ENCODE measurements at regions not wholly inside any gene's neighbourhood (a gene's known extent, or its start where the extent isn't known, plus 50 kb on each side); places are given as distances from the start of the nearest gene placed in this dataset.
A peak's percentile ranks its signal among the peaks of the same experiment; 100 is the strongest.

DNA sequence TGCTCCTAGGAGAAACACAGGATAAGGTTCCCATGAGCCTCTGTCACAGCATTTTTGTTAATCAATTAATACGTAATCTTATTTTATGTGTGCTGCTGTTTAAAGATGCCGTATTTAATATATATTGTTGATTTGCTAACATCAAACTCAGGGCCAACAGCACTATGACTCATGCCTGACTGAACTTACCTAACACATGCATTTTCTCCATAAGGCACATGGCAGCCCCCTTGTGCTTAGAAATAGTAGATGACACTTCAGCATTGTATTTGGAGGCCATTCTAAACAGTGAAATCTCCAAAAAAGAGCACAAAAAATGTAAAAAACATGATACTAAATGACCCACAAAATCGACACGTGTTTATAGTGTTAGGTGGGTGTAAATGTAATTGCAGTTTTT, 314.8 kb downstream of the MYCN start:
- Histone ChIP-seq H3K4ac (replicated peaks; ENCODE audit: insufficient read length, low read depth, low read length) (no peak overlapping the region), H3K36me3 (ENCODE audit: control insufficient read depth in 2 of 4, insufficient read depth in 4 of 4, low read length in 3 of 4) (peaks cover 0 to 2% (median 0%) of the 10 kb centered on the region in 4 experiments; a peak in 1 of 8 replicates), H2BK20ac (ENCODE audit: low read length) (no peak overlapping the region), H2BK120ac (replicated peaks; ENCODE audit: low read depth, low read length) (no peak overlapping the region), H3K4me1 (replicated peaks in 1 of 4; ENCODE audit: control insufficient read depth in 3 of 4, insufficient read depth in 4 of 4, low read length in 3 of 4) (no peaks in the 10 kb centered on the region; a peak in 1 of 7 replicates), H2BK15ac (ENCODE audit: low read length) (no peak overlapping the region), H2AFZ (ENCODE audit: low read length) (no peak overlapping the region), H4K8ac (ENCODE audit: extremely low read depth, insufficient read depth, low read length) (no peak overlapping the region), H3K23me2 (ENCODE audit: low read depth, low read length) (no peaks in the 10 kb centered on the region; the same call in 1 of the 2 replicates), H4K5ac (ENCODE audit: insufficient read length, low read depth, low read length) (no peak overlapping the region), H3K9ac (replicated peaks in 1 of 4; ENCODE audit: extremely low read depth in 1 of 4, low read depth in 3 of 4, low read length in 3 of 4) (no peak overlapping the region), H3K4me3 (ENCODE audit: extremely low read depth in 1 of 4, insufficient read depth in 2 of 4, low read depth in 3 of 4, low read length in 4 of 4) (no peak overlapping the region), H3K56ac (replicated peaks; ENCODE audit: insufficient read length, low read depth, low read length) (no peak overlapping the region), H3K4me2 (ENCODE audit: insufficient read depth in 1 of 2, low read depth in 2 of 2, low read length in 2 of 2) (no peak overlapping the region), H3K9me3 (ENCODE audit: insufficient read depth in 2 of 2, low read depth in 1 of 2, low read length in 1 of 2) (0 out of 4 replicates have a peak, but pooled peaks cover 0 to 6% of the 10 kb centered on the region in 2 experiments), H2BK12ac (ENCODE audit: low read depth, low read length) (no peak overlapping the region), H3K27me3 (replicated peaks in 1 of 4; ENCODE audit: control insufficient read depth in 3 of 4, extremely low read depth in 1 of 4, insufficient read depth in 3 of 4, low read length in 3 of 4) (no peaks in the 10 kb centered on the region), H3K23ac (ENCODE audit: insufficient read length) (no peak overlapping the region), H3K18ac (ENCODE audit: extremely low read depth, low read length) (no peak overlapping the region), H3K79me1 (ENCODE audit: low read depth, low read length) (no peaks in the 10 kb centered on the region), H2BK5ac (ENCODE audit: low read depth, low read length) (no peak overlapping the region), H3K14ac (ENCODE audit: insufficient read length) (no peak overlapping the region), H4K20me1 (replicated peaks in 1 of 2; ENCODE audit: control insufficient read depth in 1 of 2, insufficient read depth in 2 of 2, low read length in 2 of 2) (no peaks in the 10 kb centered on the region), H3K27ac (ENCODE audit: low read depth, low read length) (no peak overlapping the region), H2AK5ac (ENCODE audit: low read depth, low read length) (no peak overlapping the region), H3K79me2 (ENCODE audit: control insufficient read depth in 1 of 2, insufficient read depth in 2 of 2, low read length in 2 of 2) (no peaks in the 10 kb centered on the region), H4K91ac (replicated peaks; ENCODE audit: insufficient read length, low read length) (no peak overlapping the region)
- 85% methylated on average over 4 of the region's 4 CpGs; no CpG with 5 or more reads in 1 of the 2 experiments for WGBS, 2 experiments (ENCODE audit: extremely low coverage in 1 of 2, insufficient coverage in 1 of 2, insufficient read length in 1 of 2, insufficient replicate concordance in 2 of 2, low coverage in 1 of 2, low lambda C conversion rate in 2 of 2, missing lambda C conversion rate in 1 of 2)
- ChIA-PET CTCF (ENCODE audit: partially characterized antibody) (no interaction called here), POLR2A (ENCODE audit: partially characterized antibody) (no interaction called here)
- no peak for FAIRE-seq
- DNase-seq (ENCODE audit: low read depth in 1 of 2, low spot score in 2 of 2), result no peak
- TF ChIP-seq CEBPB (IDR thresholded peaks at IDR 0.05; ENCODE audit: low read depth, low read length) (no peak), SAP30 (IDR thresholded peaks at IDR 0.05; ENCODE audit: insufficient read depth, insufficient replicate concordance, low read length) (no peak), RAD21 (IDR thresholded peaks at IDR 0.05 in 1 of 2, conservative IDR thresholded peaks at IDR 0.05 in 1 of 2; ENCODE audit: low read depth in 2 of 2, low read length in 2 of 2) (peak; percentile 4 to 11; a peak in 1 of 4 replicates), FOSL1 (IDR thresholded peaks at IDR 0.05; ENCODE audit: insufficient read depth, low read depth, low read length) (no peak)

All from H1 (cell line).